ENCODE measurements at regions not wholly inside any gene's neighbourhood (a gene's known extent, or its start where the extent isn't known, plus 50 kb on each side); places are given as distances from the start of the nearest gene placed in this dataset.

DNA sequence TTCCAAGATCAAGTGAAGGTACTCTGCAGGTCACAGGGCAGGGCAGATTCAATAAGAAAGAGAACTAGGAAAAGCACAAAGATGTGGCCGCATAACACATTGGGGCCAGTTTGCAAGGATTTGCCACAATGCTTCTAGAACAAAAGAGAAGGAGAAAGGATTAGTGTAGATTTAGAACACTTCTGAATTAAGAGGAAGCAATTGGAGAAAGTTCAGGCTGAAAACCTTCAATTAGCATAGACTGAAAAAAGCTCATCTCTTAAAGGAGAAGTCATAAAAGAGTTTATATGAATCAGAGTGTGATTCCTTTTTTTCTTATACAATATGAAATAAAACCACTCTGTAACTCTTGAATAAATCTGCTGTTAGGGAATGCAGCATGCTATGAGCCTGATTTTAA lies 215.6 kb upstream of the FAT1 start:
- no peak overlapping the region for H3K4me3 Mint-ChIP-seq
- no peaks in the 10 kb centered on the region for H3K27me3 Mint-ChIP-seq
- H3K4me1 Mint-ChIP-seq = no peaks in the 10 kb centered on the region
- H3K36me3 Mint-ChIP-seq = no peaks in the 10 kb centered on the region
- H3K9me3 Mint-ChIP-seq = peaks cover 3% of the 10 kb centered on the region
- DNase-seq = no peak
- H3K27ac Mint-ChIP-seq = no peak overlapping the region

DNA sequence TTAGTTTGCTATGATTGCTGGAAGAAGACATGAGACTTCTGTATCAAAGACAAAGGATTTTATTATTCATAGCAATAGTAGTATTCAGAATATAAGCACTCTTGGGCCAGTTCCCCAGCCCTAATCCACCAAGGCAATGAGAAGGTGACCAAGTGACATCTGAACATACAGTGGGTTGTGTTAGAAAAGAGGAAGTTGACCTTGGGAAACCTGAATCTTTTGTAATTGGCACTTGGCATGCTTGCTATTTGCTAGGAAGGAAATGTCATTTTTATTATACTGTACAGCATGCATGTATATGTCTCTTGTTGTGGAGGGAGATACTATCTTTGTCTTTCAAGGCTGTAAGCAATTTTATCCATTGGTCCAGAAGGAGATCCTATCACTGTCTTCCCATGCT lies 216.1 kb upstream of the FAT1 start:
- Mint-ChIP-seq H3K36me3 (no peaks in the 10 kb centered on the region), H3K9me3 (peaks cover 3% of the 10 kb centered on the region), H3K4me3 (no peak overlapping the region), H3K27me3 (no peaks in the 10 kb centered on the region), H3K27ac (no peak overlapping the region), H3K4me1 (no peaks in the 10 kb centered on the region)
- no peak for DNase-seq

DNA sequence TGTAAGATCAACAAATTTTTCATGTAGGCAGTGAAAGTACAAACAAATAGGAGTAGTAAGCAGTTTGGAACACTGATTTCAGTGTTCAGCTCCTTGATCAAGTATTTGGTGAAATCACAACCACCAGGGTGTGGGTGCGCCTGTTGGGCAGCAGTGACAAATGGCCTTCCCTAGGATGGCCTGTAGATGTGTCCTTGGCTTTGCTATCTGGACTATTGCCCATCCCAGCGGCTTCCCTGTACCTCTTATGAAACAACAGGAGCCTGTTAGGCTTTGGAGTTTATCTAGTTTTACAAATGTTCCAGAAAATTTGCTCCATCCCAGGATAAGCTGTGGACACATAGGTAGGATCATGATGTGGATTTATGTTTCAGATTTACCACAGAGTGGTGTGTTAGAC lies 216.8 kb upstream of the FAT1 start:
- Mint-ChIP-seq H3K4me1 (no peaks in the 10 kb centered on the region), H3K4me3 (no peak overlapping the region), H3K9me3 (peaks cover 3% of the 10 kb centered on the region), H3K27ac (no peak overlapping the region), H3K36me3 (no peaks in the 10 kb centered on the region), H3K27me3 (no peaks in the 10 kb centered on the region)
- no peak for DNase-seq

DNA sequence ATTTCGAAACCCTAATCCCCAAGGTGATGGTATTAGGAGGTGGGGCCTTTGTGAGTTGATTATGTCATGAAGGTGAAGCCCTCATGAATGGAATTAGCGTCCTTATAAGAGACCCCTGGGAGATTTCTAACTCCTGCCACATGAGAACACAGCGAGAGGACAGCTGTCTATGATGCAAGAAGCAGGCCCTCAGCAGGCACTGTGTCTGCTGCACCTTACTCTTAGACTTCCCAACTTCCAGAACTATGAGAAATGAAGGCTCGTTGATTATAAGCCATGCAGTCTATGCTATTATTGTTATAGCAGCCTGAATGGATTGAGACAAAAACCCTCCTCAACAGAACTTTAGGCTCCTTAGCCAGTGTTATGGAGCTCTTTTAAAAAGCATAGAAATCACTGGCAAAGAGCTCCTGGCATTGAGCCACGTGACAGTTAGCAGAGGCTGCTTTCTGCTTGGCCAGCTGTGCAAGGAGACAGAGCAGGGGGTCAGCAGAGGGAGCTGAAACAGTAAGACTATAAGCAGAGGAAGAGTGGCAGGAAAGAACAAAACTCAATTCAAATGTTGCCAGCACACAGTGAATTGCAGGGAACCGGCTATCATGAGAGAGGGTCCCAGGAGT lies 219.2 kb upstream of the FAT1 start:
- no peaks in the 10 kb centered on the region for H3K36me3 Mint-ChIP-seq
- no peaks in the 10 kb centered on the region for H3K27me3 Mint-ChIP-seq
- peaks cover 3% of the 10 kb centered on the region for H3K9me3 Mint-ChIP-seq
- DNase-seq = no peak
- no peaks in the 10 kb centered on the region for H3K4me1 Mint-ChIP-seq
- no peak overlapping the region for H3K4me3 Mint-ChIP-seq
- no peak overlapping the region for H3K27ac Mint-ChIP-seq

DNA sequence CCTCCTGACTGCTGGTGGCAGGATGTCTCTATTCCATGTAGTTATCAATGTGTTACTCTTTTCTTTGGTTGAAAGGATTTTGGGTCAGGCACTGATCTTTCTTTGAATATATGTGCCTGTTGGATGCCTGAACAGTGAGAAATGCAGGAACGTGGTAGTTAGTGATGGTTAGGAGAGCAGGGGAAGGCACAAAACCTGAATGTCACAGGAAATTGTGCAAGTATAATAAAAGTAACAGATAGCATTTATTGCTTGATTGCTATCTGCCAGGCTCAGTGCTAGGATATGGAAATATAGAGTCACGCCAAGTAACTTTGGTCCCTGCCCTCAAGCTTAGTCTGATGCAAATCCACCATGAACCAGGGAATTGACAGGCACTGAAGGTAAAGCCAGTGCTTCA lies 219.8 kb upstream of the FAT1 start:
- Mint-ChIP-seq H3K4me1 (no peaks in the 10 kb centered on the region), H3K9me3 (no peaks in the 10 kb centered on the region), H3K4me3 (no peak overlapping the region), H3K27me3 (no peaks in the 10 kb centered on the region), H3K36me3 (no peaks in the 10 kb centered on the region), H3K27ac (no peak overlapping the region)
- DNase-seq = no peak

DNA sequence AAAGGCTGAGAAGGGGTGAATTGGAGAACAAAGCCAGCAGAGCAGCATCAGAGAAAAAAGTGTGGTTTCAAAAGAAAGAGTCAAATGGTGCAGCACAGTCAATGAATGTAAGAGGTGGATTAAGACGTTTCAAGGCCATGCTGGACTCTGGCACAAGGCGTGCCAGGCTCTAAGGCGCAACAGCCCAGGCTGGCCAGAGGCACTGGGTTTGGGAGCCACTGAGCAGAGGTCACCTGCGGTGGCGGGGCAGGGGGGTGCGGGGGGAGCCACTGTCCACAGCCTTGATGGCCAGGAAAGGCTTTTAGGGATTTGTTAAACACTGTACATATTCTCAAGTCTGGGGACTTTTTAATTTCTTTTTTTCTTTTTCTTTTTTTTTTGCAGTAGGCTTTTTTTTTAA lies 222.5 kb upstream of the FAT1 start:
- DNase-seq = no peak
- Mint-ChIP-seq H3K27ac (no peak overlapping the region), H3K27me3 (no peaks in the 10 kb centered on the region), H3K36me3 (no peaks in the 10 kb centered on the region), H3K4me3 (no peak overlapping the region), H3K9me3 (no peaks in the 10 kb centered on the region), H3K4me1 (no peaks in the 10 kb centered on the region)

DNA sequence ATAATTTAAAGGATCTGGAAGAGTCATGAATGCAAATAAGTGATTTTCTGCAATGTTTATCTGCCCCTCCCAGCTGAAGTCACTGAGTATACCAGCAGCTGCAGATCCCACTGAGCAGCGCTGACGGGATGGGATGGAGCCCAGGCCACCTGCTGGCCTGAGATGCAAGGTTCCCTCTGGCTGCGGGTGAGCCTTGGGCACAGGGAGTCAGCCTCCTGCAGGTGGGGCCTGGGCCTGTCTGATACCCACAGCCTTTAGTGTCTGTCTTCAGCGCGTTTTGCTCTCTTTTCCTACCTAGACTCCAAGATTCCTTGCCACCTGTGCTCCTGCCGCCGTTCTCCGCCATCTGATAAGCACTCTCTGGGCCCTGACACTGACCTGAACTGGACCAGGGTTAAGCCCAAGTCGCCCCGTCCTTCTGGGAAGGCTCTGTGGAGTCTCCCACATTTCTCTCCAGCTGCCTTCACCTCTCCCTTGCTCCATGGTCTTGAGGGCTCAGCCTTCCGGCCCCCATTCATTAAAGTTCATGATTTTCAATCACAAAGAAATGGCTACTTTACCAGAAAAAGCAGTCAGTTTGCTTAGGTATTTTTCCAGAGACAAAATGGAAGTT lies 223.1 kb upstream of the FAT1 start:
- no peak for DNase-seq
- no peaks in the 10 kb centered on the region for H3K27me3 Mint-ChIP-seq
- no peak overlapping the region for H3K4me3 Mint-ChIP-seq
- H3K9me3 Mint-ChIP-seq = no peaks in the 10 kb centered on the region
- no peak overlapping the region for H3K27ac Mint-ChIP-seq
- no peaks in the 10 kb centered on the region for H3K36me3 Mint-ChIP-seq
- H3K4me1 Mint-ChIP-seq = no peaks in the 10 kb centered on the region

DNA sequence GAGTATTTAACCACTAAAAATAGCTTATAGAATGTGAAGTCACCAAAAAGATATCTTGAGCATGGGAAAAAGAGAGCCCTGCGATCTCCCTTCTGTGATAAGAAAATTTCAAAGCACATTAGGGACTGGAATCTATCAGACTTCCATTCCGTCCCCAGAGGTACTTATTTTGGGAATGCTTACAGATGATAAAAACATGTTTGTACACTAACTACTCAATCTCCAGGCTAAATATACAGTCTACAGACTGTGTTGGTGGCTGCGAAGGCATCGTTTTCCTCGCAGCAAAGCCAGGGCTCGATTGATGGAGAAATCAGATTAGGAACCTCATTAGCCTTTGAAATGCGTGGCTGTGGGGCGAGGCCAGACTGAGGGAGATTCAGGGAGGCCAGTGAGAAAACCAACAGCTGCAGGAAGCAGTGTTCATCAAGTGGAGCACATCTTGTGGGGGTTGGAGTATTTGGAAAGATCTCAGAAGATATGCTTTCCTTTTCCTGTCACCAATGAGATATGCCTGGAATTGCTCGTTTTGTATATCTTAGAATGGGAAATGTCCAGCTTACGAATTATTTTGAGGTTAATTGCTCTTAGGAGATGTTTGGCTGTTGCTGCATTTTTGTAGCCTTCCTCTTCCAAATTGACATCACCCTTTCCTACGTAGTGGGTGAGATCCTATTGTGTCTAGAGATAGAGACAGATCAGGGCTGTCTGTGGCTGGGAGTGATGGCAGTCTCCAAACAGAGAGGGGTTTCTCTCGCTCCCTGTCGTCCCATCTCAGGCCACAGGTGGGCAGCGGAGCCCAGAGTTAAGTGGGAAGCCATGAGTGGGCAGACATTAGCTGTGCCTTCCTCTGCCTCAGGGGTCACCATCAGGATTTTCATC lies 224.9 kb upstream of the FAT1 start:
- Mint-ChIP-seq H3K27ac (no peak overlapping the region), H3K4me3 (no peak overlapping the region), H3K27me3 (no peaks in the 10 kb centered on the region), H3K4me1 (no peaks in the 10 kb centered on the region), H3K9me3 (no peaks in the 10 kb centered on the region), H3K36me3 (no peaks in the 10 kb centered on the region)
- DNase-seq = no peak

DNA sequence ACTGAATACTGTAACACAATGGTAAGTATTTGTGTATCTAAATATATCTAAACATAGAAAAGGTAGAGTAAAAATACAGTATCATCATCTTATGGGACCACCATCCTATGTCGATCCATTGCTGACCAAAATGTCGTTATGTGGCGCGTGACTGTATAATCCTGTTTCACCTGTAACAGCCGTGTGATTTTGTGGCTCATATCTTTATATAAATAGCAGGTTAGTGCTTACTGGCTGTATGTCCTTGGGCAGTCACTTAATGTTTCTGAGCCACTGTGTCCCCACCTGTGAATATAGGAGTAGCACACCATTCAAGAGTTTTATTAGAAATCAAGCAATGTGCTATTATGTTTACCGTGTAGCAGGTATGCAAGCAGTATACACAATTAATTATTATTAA lies 226.2 kb upstream of the FAT1 start:
- Mint-ChIP-seq H3K4me3 (no peak overlapping the region), H3K9me3 (no peaks in the 10 kb centered on the region), H3K27ac (no peak overlapping the region), H3K36me3 (no peaks in the 10 kb centered on the region), H3K27me3 (no peaks in the 10 kb centered on the region), H3K4me1 (no peaks in the 10 kb centered on the region)
- DNase-seq = no peak

DNA sequence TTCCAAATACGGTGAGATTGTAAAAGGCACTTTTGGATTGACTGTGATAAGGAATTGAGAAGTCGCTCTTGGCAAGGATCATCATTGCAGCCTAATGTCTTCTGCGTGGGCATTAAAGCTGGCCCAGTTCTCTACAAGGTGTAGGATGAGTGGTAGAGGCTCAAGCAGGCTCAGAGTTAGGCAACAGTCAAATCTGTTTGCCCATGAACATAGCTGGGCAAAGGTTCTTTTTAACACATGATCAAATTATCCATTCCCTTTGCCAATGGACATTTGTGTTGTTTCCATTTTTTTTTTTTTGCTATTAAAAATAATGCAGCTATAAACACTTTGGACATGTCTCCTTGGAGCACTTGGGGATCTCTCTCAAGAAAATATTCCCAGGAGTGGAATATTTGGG lies 229.1 kb upstream of the FAT1 start:
- no peak for DNase-seq
- no peaks in the 10 kb centered on the region for H3K27me3 Mint-ChIP-seq
- H3K4me1 Mint-ChIP-seq = no peaks in the 10 kb centered on the region
- H3K4me3 Mint-ChIP-seq = no peak overlapping the region
- H3K36me3 Mint-ChIP-seq = no peaks in the 10 kb centered on the region
- no peak overlapping the region for H3K27ac Mint-ChIP-seq
- peaks cover 1% of the 10 kb centered on the region for H3K9me3 Mint-ChIP-seq

DNA sequence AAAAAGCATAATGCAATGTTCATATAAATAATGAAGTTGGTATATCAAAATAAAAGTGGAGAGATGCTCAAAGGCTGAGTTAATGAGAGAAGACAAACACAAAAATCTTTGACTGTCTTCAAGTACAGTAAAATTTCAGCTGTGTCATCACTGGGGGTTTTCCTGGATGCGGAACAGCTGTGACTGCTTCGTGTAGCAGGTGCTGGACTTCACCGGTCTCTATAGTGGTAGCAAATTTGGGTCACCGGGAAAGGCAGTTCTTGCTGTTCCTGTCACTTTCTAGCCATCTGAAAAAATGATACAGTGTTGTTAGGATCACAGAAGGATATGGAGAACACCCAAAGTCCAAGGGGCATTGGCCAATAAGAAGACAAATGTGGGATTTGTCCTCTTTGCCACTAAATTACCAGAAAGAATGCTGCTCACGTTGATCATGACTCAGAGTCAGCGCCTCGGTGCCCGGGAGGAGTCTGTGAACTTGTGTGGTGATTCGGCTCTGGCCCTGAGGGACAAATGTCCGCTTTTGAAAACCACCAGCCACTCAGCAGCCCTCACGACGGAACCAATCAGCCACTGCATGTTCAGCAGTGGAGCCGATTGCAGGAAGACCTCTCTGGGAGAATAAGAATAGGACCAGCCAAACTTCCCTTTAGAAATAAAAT lies 230.1 kb upstream of the FAT1 start:
- DNase-seq = no peak
- Mint-ChIP-seq H3K27me3 (no peaks in the 10 kb centered on the region), H3K27ac (no peak overlapping the region), H3K4me3 (no peak overlapping the region), H3K36me3 (no peaks in the 10 kb centered on the region), H3K9me3 (peaks cover 3% of the 10 kb centered on the region), H3K4me1 (no peaks in the 10 kb centered on the region)

DNA sequence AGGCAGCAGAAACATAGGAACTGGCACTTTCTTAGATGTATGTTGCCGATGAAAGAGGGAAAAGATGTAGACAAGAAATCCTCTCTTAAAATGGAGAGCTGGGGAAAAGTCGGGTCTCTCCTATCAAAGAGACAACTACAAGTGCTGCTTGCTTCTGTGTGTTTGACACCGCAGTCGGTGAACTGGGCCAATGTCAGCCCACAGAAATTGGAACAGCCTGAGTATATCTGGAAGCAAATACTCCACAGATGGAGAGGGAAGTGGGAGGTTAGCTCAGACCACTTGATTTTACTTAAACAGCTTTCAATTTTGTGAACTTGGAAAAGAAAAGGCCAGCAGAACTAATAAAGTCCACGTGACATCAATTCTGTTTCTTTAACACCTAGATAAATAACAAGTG lies 230.9 kb upstream of the FAT1 start:
- no peaks in the 10 kb centered on the region for H3K36me3 Mint-ChIP-seq
- H3K4me3 Mint-ChIP-seq = no peak overlapping the region
- DNase-seq = no peak
- H3K27ac Mint-ChIP-seq = no peak overlapping the region
- no peaks in the 10 kb centered on the region for H3K27me3 Mint-ChIP-seq
- H3K4me1 Mint-ChIP-seq = no peaks in the 10 kb centered on the region
- H3K9me3 Mint-ChIP-seq = peaks cover 3% of the 10 kb centered on the region

DNA sequence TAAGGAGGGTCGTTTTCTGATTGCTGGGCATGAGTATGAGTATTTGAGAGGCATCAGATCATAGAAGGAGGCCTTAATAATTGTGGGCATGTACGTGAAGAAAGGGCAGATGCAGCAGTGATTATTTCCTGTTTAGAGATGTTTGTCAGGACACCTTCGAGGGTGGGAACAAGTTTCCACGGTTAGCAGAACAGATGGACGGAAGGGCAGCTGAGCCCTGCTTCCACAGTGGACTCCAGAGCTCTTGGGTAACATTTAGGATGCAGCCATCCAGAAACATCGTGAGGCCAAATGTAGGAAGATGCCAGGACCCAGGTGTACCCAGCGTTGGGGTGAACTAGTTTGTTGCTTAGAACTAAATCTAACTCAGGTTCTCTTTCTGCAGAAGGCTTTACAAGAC lies 231.3 kb upstream of the FAT1 start:
- peaks cover 3% of the 10 kb centered on the region for H3K9me3 Mint-ChIP-seq
- no peak overlapping the region for H3K4me3 Mint-ChIP-seq
- no peak overlapping the region for H3K27ac Mint-ChIP-seq
- H3K27me3 Mint-ChIP-seq = no peaks in the 10 kb centered on the region
- H3K4me1 Mint-ChIP-seq = no peaks in the 10 kb centered on the region
- no peaks in the 10 kb centered on the region for H3K36me3 Mint-ChIP-seq
- no peak for DNase-seq

DNA sequence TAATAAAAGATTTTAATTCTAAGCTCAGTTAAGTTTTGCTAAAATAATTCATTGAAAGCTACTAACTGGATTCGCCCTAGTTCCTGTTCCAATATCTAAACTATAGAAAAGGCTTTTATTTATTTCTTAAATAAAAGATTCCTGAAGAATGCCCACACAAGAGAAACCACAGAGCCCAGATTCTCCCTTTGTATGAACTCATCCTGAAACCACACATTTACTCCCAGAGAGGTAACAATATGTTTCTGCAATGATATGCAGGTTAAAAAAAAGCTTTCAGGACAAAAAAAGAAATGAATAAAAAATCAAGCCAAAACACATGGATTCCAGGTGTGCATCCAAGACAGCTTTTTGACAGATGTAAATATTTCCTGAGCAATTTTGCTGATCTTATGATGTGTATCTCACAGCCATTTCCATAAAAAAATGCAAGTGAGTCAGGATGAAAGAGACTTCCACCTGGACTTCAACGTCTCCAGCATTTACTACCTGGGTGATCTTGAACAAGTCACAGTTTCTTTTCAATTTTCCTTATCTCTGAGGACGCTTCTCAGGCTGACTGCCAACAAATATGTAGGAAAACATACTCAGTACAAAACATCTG lies 234.4 kb upstream of the FAT1 start:
- no peaks in the 10 kb centered on the region for H3K36me3 Mint-ChIP-seq
- peaks cover 3% of the 10 kb centered on the region for H3K9me3 Mint-ChIP-seq
- H3K4me3 Mint-ChIP-seq = no peak overlapping the region
- H3K27ac Mint-ChIP-seq = no peak overlapping the region
- no peak for DNase-seq
- H3K4me1 Mint-ChIP-seq = no peaks in the 10 kb centered on the region
- no peaks in the 10 kb centered on the region for H3K27me3 Mint-ChIP-seq

DNA sequence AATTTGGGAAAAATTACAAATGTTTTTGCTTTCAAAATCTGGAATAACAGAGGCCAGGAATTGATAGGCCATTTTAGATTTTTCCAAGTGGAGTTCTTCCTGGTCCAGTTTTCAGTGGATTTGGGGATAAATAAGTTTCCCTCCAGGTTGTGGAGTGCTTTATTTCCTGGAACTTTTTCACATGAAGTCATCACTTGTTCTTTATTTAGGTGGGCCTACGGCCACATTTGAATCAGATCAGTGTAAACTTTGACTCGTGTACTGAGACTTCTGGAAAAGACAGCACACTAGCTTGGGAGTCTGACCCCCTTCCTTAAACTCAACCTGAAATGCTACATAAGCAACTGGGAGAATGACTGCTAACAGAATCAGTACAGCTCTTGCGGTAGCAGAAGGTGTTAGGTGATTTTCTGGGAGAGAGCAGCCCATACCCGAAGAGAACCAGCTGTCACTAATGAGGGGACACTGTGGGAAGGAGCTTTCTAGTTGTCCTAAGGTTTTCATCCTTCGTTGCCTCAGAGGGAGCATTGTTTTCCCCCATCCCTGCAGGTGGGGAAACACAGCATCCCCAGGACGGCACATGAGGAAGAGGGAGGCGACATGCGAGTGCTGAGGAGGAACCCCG lies 235.2 kb upstream of the FAT1 start:
- Mint-ChIP-seq H3K4me1 (no peaks in the 10 kb centered on the region), H3K4me3 (no peak overlapping the region), H3K36me3 (no peaks in the 10 kb centered on the region), H3K27ac (no peak overlapping the region), H3K9me3 (peaks cover 3% of the 10 kb centered on the region), H3K27me3 (no peaks in the 10 kb centered on the region)
- no peak for DNase-seq
